ENCODE measurements at regions not wholly inside any gene's neighbourhood (a gene's known extent, or its start where the extent isn't known, plus 50 kb on each side); places are given as distances from the start of the nearest gene placed in this dataset.

DNA sequence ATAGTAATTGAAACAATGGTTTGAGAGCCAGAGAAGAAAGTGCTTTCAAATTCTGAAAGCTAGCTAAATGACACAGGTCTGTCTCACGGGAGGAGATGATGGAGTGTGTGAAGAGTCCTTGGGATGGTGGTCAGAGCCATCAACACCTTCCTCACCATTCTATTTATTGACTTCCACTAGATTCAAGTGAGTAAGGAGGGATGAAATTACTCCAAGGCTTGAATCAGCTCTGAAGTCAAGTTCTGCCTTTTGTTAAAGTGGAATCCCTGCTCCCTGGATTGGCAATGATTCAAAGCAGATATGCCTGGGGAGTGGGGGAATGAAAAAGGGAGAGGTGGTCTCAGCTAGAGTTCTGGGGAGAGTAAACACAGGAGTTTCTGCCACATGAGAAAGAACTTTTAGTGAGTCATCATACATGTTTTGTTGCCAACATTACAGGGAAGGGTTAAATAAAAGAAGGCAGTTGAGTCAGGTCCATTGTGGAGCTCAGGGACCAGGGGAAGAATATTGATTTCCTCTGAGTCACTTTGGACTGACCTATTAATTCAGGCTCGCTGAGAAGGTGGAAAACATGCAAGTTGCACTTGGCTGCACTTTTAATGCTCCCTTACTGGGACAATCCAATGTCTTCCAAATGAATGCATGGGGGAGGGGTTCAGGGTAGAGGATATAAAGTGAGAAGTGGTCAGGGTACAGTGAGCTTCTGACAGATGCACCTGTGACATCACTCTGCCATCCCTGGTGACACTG lies 142.7 kb downstream of the TBX5 start:
- Histone ChIP-seq H3K4me3 (replicated peaks in 1 of 4; ENCODE audit: control extremely low read depth in 1 of 4, insufficient read depth in 1 of 4, low read depth in 3 of 4, low read length in 4 of 4) (no peak overlapping the region), H3K27me3 (ENCODE audit: control insufficient read depth, insufficient read depth, low read length) (no peaks in the 10 kb centered on the region)

DNA sequence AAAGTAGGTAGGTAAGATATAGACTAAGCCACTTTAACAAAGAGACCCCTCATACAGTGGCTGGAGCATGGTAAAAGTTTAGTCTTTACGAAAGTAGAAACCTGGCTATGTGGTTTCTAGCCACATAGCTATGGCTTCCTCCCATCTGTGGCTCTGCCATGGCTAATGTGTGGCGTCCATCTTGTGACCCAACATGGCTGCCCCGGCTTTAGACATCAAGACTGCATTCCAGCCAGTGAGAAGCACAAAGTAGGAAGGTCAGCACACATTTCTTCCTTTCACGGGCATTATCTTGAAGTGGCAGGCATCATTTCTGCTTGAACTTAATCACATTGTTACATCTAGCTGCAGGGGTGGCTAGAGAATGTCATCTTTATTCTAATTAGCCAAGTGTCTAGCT lies 148.3 kb downstream of the TBX5 start:
- Histone ChIP-seq H3K9ac (ENCODE audit: insufficient read depth, low read length) (no peak overlapping the region), H3K79me2 (ENCODE audit: control insufficient read depth, insufficient read depth, low read length) (no peaks in the 10 kb centered on the region), H3K27ac (ENCODE audit: insufficient read depth, low read length) (no peak overlapping the region), H4K20me1 (ENCODE audit: control insufficient read depth, extremely low read depth, insufficient read depth, low read length) (no peaks in the 10 kb centered on the region), H2AFZ (ENCODE audit: low read length) (no peak overlapping the region), H3K4me2 (ENCODE audit: extremely low read depth, insufficient read depth, low read length) (no peak overlapping the region), H3K4me3 (replicated peaks in 1 of 4; ENCODE audit: control extremely low read depth in 1 of 4, insufficient read depth in 1 of 4, low read depth in 3 of 4, low read length in 4 of 4) (no peak overlapping the region), H3K36me3 (ENCODE audit: control insufficient read depth, insufficient read depth, low read length) (no peaks in the 10 kb centered on the region), H3K4me1 (ENCODE audit: control insufficient read depth, extremely low read depth, insufficient read depth, low read length) (no peaks in the 10 kb centered on the region), H3K9me3 (ENCODE audit: control insufficient read depth, insufficient read depth, low read depth, low read length) (no peaks in the 10 kb centered on the region), H3K27me3 (ENCODE audit: control insufficient read depth, insufficient read depth, low read length) (no peaks in the 10 kb centered on the region)
- TF ChIP-seq EZH2 (IDR thresholded peaks at IDR 0.05; ENCODE audit: low read length, missing control alignments), result no peak
- TF ChIP-seq, protein P1, sequence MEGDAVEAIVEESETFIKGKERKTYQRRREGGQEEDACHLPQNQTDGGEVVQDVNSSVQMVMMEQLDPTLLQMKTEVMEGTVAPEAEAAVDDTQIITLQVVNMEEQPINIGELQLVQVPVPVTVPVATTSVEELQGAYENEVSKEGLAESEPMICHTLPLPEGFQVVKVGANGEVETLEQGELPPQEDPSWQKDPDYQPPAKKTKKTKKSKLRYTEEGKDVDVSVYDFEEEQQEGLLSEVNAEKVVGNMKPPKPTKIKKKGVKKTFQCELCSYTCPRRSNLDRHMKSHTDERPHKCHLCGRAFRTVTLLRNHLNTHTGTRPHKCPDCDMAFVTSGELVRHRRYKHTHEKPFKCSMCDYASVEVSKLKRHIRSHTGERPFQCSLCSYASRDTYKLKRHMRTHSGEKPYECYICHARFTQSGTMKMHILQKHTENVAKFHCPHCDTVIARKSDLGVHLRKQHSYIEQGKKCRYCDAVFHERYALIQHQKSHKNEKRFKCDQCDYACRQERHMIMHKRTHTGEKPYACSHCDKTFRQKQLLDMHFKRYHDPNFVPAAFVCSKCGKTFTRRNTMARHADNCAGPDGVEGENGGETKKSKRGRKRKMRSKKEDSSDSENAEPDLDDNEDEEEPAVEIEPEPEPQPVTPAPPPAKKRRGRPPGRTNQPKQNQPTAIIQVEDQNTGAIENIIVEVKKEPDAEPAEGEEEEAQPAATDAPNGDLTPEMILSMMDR (conservative IDR thresholded peaks at IDR 0.05 in 1 of 2, IDR thresholded peaks at IDR 0.05 in 1 of 2; ENCODE audit: low read depth in 1 of 2, low read length in 2 of 2), result no peak
- DNase-seq (ENCODE audit: low read depth in 2 of 2), result no peak

More for the DNA sequence above, 142.7 kb downstream of the TBX5 start:
- H3K36me3 ChIP-seq (ENCODE audit: control insufficient read depth, insufficient read depth, low read length), result no peaks in the 10 kb centered on the region
- H3K4me2 ChIP-seq (ENCODE audit: extremely low read depth, insufficient read depth, low read length), result no peak overlapping the region
- no peaks in the 10 kb centered on the region for H4K20me1 ChIP-seq (ENCODE audit: control insufficient read depth, extremely low read depth, insufficient read depth, low read length)
- no peak overlapping the region for H2AFZ ChIP-seq (ENCODE audit: low read length)
- H3K4me1 ChIP-seq (ENCODE audit: control insufficient read depth, extremely low read depth, insufficient read depth, low read length), result no peaks in the 10 kb centered on the region
- H3K27ac ChIP-seq (ENCODE audit: insufficient read depth, low read length), result no peak overlapping the region
- H3K9ac ChIP-seq (ENCODE audit: insufficient read depth, low read length), result no peak overlapping the region
- no peaks in the 10 kb centered on the region for H3K79me2 ChIP-seq (ENCODE audit: control insufficient read depth, insufficient read depth, low read length)
- peak in 1 of 2 donors; percentile 63 for DNase-seq (ENCODE audit: low read depth in 2 of 2)
- no peaks in the 10 kb centered on the region for H3K9me3 ChIP-seq (ENCODE audit: control insufficient read depth, insufficient read depth, low read depth, low read length)
- no peak for TF ChIP-seq EZH2 (IDR thresholded peaks at IDR 0.05; ENCODE audit: low read length, missing control alignments)
- TF ChIP-seq, protein P1 (conservative IDR thresholded peaks at IDR 0.05 in 1 of 2, IDR thresholded peaks at IDR 0.05 in 1 of 2; ENCODE audit: low read depth in 1 of 2, low read length in 2 of 2), result no peak

DNA sequence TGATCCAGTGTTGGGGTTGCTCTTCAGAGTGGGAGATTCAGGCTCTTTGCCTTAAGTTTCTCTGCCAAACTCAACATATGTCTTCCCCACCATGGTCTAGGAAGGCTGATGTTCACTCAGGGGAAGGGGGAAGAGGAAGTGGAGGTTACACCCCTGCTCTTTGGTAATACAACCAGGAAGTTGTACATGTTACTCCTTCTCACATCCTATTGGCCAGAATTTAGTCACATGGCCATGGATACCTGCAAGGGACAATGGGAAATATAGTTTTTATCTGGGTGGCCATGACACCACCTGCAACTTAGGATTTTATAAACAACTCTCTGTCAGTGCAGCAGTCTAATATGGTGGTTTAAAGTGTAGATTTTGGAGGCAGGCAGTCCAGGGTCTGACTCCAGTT lies 150.9 kb downstream of the TBX5 start:
- TF ChIP-seq EZH2 (IDR thresholded peaks at IDR 0.05; ENCODE audit: low read length, missing control alignments), result no peak
- TF ChIP-seq, protein P1 (conservative IDR thresholded peaks at IDR 0.05 in 1 of 2, IDR thresholded peaks at IDR 0.05 in 1 of 2; ENCODE audit: low read depth in 1 of 2, low read length in 2 of 2), result no peak
- Histone ChIP-seq H3K27ac (ENCODE audit: insufficient read depth, low read length) (no peak overlapping the region), H4K20me1 (ENCODE audit: control insufficient read depth, extremely low read depth, insufficient read depth, low read length) (no peaks in the 10 kb centered on the region), H3K27me3 (ENCODE audit: control insufficient read depth, insufficient read depth, low read length) (no peaks in the 10 kb centered on the region), H3K79me2 (ENCODE audit: control insufficient read depth, insufficient read depth, low read length) (no peaks in the 10 kb centered on the region), H3K4me2 (ENCODE audit: extremely low read depth, insufficient read depth, low read length) (no peak overlapping the region), H3K4me1 (ENCODE audit: control insufficient read depth, extremely low read depth, insufficient read depth, low read length) (no peaks in the 10 kb centered on the region), H3K4me3 (replicated peaks in 1 of 4; ENCODE audit: control extremely low read depth in 1 of 4, insufficient read depth in 1 of 4, low read depth in 3 of 4, low read length in 4 of 4) (no peak overlapping the region), H3K9ac (ENCODE audit: insufficient read depth, low read length) (no peak overlapping the region), H3K36me3 (ENCODE audit: control insufficient read depth, insufficient read depth, low read length) (no peaks in the 10 kb centered on the region), H3K9me3 (ENCODE audit: control insufficient read depth, insufficient read depth, low read depth, low read length) (no peaks in the 10 kb centered on the region), H2AFZ (ENCODE audit: low read length) (no peak overlapping the region)
- no peak for DNase-seq (ENCODE audit: low read depth in 2 of 2)
